ENCODE measurements at regions not wholly inside any gene's neighbourhood (a gene's known extent, or its start where the extent isn't known, plus 50 kb on each side); places are given as distances from the start of the nearest gene placed in this dataset.
A peak's percentile ranks its signal among the peaks of the same experiment; 100 is the strongest.

DNA sequence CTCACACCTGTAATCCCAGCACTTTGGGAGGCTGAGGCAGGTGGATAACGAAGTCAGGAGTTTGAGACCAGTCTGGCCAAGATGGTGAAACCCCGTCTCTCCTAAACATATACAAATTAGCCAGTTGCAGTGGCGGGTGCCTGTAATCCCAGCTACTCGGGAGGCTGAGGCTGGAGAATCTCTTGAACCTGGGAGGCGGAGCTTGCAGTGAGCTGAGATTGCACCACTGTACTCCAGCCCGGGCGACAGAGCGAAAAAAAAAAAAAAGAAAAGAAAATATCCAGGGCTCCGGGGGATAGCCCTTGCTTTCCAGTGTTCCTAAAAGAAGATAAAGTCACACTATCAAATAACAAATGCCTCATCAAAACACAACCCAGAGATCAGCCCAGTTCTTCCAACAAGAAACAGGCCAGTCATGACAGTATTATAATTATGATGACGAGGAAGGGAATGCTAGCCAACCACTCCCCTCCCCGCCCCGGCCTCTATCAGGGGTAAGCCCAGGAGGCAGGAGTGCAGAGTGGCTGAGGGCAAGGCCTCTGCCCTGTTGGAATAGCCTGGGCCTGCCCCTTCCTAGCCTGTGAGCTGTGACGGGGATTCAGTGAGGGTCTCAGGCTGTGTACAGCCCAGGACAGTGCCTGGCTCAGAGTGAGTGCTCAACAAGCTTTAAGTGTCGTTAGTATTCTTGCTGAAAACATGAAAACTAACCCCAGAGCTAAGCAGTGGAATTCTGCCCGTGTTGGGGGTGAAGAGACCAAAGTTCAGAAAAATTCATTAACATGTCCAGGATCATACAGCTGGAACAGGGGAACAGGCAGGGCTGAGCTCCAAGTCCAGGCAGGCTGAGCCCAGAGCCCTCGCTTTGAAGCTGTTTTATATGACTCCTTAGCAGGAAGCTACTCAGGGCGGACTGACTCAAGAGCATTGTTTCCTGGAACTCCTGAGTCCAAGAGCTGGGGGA lies 54.3 kb downstream of the FAM241B start:
- H3K27me3 Mint-ChIP-seq, result peaks cover 7% of the 10 kb centered on the region
- DNase-seq, result no peak
- H3K27ac Mint-ChIP-seq, result no peak overlapping the region
- no peaks in the 10 kb centered on the region for H3K4me1 Mint-ChIP-seq
- H3K36me3 Mint-ChIP-seq (ENCODE audit: low read depth), result no peaks in the 10 kb centered on the region
- H3K4me3 Mint-ChIP-seq, result no peak overlapping the region
- intact Hi-C loops (cut with micrococcal nuclease), result no loop called here
- no peaks in the 10 kb centered on the region for H3K9me3 Mint-ChIP-seq

- intact Hi-C loops (cut with micrococcal nuclease), result no loop called here
- DNase-seq, result no peak
- peaks cover 4% of the 10 kb centered on the region for H3K27me3 Mint-ChIP-seq
- no peak overlapping the region for H3K27ac Mint-ChIP-seq
- no peaks in the 10 kb centered on the region for H3K9me3 Mint-ChIP-seq
- no peak overlapping the region for H3K4me3 Mint-ChIP-seq
- no peaks in the 10 kb centered on the region for H3K4me1 Mint-ChIP-seq
- no peaks in the 10 kb centered on the region for H3K36me3 Mint-ChIP-seq (ENCODE audit: low read depth)
Measured at GRCh38 chr10:69684981-69685353, 54.9 kb downstream of the FAM241B start.

DNA sequence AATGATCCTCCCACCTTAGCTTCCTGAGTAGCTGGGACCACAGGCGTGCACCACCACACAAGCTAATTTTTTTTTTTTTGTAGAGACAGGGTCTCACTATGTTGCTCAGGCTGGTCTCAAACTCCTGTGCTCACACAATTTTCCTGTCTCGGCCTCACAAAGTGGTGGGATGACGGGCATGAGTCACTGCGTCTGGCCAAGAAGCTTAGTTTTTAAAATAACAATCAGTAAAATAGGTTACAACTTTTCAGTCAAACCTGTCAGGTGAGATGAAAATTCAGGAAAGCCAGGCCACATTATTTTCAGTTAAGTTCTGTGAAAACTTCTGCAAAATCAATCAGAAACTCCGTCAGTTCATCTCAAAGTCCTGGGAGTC lies 55.4 kb downstream of the FAM241B start:
- DNase-seq, result no peak
- intact Hi-C loops (cut with micrococcal nuclease), result no loop called here
- no peaks in the 10 kb centered on the region for H3K27me3 Mint-ChIP-seq

DNA sequence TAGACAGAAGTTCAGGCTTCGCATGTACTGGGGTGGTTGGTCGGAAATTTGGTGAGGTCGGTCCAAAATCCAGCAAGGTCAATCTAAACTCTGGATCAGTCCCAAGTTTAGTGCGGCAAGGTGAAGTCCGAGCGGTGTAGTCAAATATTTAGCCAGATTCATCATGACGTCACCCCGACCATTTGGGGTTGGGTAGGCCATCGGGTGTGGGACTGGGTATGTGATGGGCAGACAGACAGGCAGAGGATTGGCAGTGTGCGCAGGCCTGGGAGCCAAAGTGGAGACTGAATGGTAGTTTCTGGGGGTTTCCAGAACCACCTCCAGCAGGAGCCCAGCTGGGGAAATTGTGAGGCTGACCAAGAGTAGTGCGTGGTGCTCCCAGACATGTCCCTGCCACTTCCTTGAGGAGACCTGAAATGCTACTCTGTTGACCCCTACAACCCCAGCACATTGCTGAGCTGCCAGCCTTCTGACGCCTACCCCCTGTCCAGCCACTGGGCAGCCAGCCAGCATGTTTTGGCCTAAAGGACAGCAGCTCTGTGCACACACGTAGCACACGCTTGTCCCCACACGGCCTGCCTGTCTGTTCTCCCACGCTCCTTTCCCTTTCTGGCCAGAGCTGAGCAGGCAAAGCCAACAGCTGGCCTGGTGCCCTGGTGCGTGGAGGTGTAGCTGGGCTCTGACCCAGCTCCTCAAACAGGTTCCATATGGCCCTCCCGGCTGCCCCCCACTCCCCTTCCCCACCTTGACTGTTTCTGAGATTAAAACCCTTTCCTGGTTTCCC lies 55.9 kb downstream of the FAM241B start:
- Mint-ChIP-seq H3K9me3 (no peaks in the 10 kb centered on the region), H3K36me3 (ENCODE audit: low read depth) (no peaks in the 10 kb centered on the region), H3K4me3 (no peak overlapping the region), H3K4me1 (no peaks in the 10 kb centered on the region), H3K27ac (no peak overlapping the region), H3K27me3 (no peaks in the 10 kb centered on the region)
- intact Hi-C loops (cut with micrococcal nuclease), result no loop called here
- DNase-seq, result no peak

More for the DNA sequence above, 55.4 kb downstream of the FAM241B start:
- Mint-ChIP-seq H3K9me3 (no peaks in the 10 kb centered on the region), H3K36me3 (ENCODE audit: low read depth) (no peaks in the 10 kb centered on the region), H3K4me3 (no peak overlapping the region), H3K4me1 (no peaks in the 10 kb centered on the region), H3K27ac (no peak overlapping the region)

GRCh38 chr10:69686866-69687265 lies 56.8 kb downstream of the FAM241B start:
- no peak for DNase-seq
- Mint-ChIP-seq H3K4me1 (no peaks in the 10 kb centered on the region), H3K4me3 (no peak overlapping the region), H3K36me3 (ENCODE audit: low read depth) (no peaks in the 10 kb centered on the region), H3K27ac (no peak overlapping the region), H3K9me3 (no peaks in the 10 kb centered on the region), H3K27me3 (no peaks in the 10 kb centered on the region)
- intact Hi-C loops (cut with micrococcal nuclease), result no loop called here

- no peak for DNase-seq
- H3K4me1 Mint-ChIP-seq, result no peaks in the 10 kb centered on the region
- no peaks in the 10 kb centered on the region for H3K9me3 Mint-ChIP-seq
- no peak overlapping the region for H3K4me3 Mint-ChIP-seq
- H3K27ac Mint-ChIP-seq, result no peak overlapping the region
- H3K27me3 Mint-ChIP-seq, result no peaks in the 10 kb centered on the region
- intact Hi-C loops (cut with micrococcal nuclease), result no loop called here
- H3K36me3 Mint-ChIP-seq (ENCODE audit: low read depth), result no peaks in the 10 kb centered on the region
Measured at GRCh38 chr10:69687426-69687825, 57.4 kb downstream of the FAM241B start.

GRCh38 chr10:69692267-69692666 lies 62.2 kb downstream of the FAM241B start:
- Mint-ChIP-seq H3K4me3 (no peak overlapping the region), H3K36me3 (ENCODE audit: low read depth) (no peaks in the 10 kb centered on the region), H3K27ac (no peak overlapping the region), H3K4me1 (no peaks in the 10 kb centered on the region), H3K27me3 (peaks cover 3% of the 10 kb centered on the region), H3K9me3 (no peaks in the 10 kb centered on the region)
- DNase-seq, result no peak
- intact Hi-C loops (cut with micrococcal nuclease), result no loop called here

DNA sequence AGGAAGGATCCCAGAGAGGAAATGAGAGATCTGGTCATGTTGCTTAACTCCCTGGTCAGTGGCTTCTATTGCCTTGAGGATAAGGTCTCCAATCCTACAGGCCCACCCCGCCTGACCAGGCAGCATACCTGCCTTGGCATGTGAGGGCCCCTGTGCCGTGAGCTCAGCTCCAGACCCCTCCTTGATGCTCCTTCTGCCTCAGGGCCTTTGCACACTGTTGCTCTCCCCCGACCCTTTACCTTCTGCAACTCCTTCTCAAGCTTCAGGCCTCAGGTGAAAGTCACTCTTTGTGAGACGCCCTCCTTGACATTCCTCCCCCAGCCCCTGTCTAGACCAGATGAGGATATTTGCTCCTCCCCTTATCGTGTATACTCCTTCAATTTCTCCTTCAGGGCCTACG lies 62.8 kb downstream of the FAM241B start:
- peaks cover 3% of the 10 kb centered on the region for H3K27me3 Mint-ChIP-seq
- H3K4me3 Mint-ChIP-seq, result no peak overlapping the region
- no peak overlapping the region for H3K27ac Mint-ChIP-seq
- no peak for DNase-seq
- no peaks in the 10 kb centered on the region for H3K4me1 Mint-ChIP-seq
- no peaks in the 10 kb centered on the region for H3K36me3 Mint-ChIP-seq (ENCODE audit: low read depth)
- intact Hi-C loops (cut with micrococcal nuclease), result no loop called here
- H3K9me3 Mint-ChIP-seq, result no peaks in the 10 kb centered on the region

DNA sequence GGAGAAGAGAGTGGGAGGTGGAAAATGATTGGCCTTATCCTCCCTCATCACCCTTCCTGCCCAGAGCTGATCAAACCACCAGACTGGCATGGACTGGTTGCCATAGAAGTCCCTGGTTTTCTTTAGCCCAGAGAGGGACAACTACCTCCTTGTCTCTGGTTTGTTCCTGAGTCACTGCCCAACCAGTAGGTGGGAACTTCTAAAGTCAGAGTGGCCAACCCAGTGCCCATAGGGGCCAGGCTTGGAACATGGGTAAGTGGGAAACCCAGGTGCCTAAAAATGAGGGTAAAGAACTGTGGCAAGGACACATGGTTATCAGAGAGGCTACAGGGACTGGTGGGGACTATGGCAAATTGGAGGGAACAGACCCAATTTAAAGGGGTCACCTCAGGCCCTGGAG lies 63.8 kb downstream of the FAM241B start:
- Mint-ChIP-seq H3K27ac (no peak overlapping the region), H3K4me3 (no peak overlapping the region), H3K27me3 (peaks cover 5% of the 10 kb centered on the region), H3K4me1 (no peaks in the 10 kb centered on the region), H3K36me3 (ENCODE audit: low read depth) (no peaks in the 10 kb centered on the region), H3K9me3 (no peaks in the 10 kb centered on the region)
- no peak for DNase-seq
- intact Hi-C loops (cut with micrococcal nuclease), result no loop called here

GRCh38 chr10:69696073-69696731 lies 66.2 kb downstream of the FAM241B start:
- DNase-seq, result peak; percentile 68
- Mint-ChIP-seq H3K27ac (no peak overlapping the region), H3K27me3 (peaks cover 14% of the 10 kb centered on the region)

DNA sequence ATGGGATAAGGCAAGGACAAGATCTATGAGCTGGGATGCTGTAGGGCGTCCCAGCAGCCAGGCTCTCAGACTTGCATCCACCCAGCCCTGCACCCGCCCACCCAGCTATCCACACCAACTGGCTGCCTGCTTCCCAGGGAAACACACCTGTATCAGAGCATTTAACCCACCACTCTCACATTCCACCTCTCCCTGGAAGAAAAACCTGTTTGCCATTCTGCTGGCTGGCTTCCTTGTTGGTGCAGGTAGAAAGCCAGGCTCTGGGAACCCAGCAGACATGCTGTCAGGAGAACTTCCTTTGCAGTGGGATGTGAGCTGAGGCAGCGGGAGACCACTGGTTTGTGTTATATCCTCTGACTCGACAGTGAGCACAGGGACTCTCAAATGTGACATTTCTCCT lies 67.0 kb downstream of the FAM241B start:
- H3K36me3 Mint-ChIP-seq (ENCODE audit: low read depth), result no peaks in the 10 kb centered on the region
- H3K4me3 Mint-ChIP-seq, result no peak overlapping the region
- no peaks in the 10 kb centered on the region for H3K9me3 Mint-ChIP-seq
- H3K27ac Mint-ChIP-seq, result no peak overlapping the region
- H3K27me3 Mint-ChIP-seq, result peaks cover 14% of the 10 kb centered on the region
- intact Hi-C loops (cut with micrococcal nuclease), result no loop called here
- H3K4me1 Mint-ChIP-seq, result no peaks in the 10 kb centered on the region
- DNase-seq, result no peak

More at GRCh38 chr10:69696073-69696731, 66.2 kb downstream of the FAM241B start:
- Mint-ChIP-seq H3K9me3 (no peaks in the 10 kb centered on the region), H3K4me1 (no peaks in the 10 kb centered on the region), H3K4me3 (no peak overlapping the region), H3K36me3 (ENCODE audit: low read depth) (no peaks in the 10 kb centered on the region)
- intact Hi-C loops (cut with micrococcal nuclease), result no loop called here

GRCh38 chr10:69703256-69703655 lies 73.2 kb downstream of the FAM241B start:
- Mint-ChIP-seq H3K27me3 (peaks cover 41% of the 10 kb centered on the region), H3K4me1 (no peaks in the 10 kb centered on the region), H3K36me3 (ENCODE audit: low read depth) (no peaks in the 10 kb centered on the region), H3K4me3 (no peak overlapping the region), H3K9me3 (peaks cover 4% of the 10 kb centered on the region), H3K27ac (no peak overlapping the region)
- DNase-seq, result no peak
- intact Hi-C loops (cut with micrococcal nuclease), result no loop called here

DNA sequence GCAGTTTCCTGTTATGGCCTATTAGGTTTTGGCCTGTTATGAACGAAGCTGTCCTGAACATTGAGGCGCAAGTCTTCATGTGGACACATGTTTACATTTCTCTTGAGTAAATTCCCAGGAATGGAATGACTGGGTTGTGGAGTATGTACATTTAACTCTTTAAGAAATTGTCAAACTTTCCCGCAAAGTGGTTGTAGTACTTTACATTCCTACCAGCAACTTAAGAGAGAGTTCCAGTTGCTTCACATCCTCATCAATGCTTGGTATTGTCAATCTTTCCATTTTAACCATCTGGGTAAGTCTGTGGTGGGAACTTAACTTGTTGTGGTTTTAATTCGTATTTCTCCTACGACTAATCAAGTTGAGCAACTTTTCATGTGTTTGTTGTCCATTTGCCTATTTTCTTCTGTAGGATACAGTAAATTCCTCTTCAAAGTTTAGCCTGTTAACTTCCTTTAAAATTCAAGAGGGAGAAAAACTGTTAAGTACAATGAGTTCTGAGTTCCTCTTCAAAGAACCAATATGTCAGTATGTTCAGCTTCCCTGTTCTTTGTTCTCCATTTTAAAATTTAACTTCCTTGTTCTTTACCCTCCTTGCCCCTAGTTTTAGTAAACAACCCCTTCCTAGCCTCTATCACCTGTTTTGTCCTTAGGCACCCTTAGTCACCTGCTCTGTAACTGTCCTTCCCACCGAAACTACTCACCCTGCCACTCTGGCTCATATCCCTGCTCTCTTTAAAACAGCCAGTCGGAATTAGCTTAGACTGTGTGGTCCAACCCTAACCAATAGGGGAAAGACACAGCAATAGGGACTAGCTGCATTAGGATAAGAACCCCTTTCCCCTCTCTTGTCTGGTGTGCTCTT lies 74.0 kb downstream of the FAM241B start:
- no peak overlapping the region for H3K4me3 Mint-ChIP-seq
- peaks cover 39% of the 10 kb centered on the region for H3K27me3 Mint-ChIP-seq
- intact Hi-C loops (cut with micrococcal nuclease), result no loop called here
- H3K27ac Mint-ChIP-seq, result no peak overlapping the region
- no peaks in the 10 kb centered on the region for H3K4me1 Mint-ChIP-seq
- H3K9me3 Mint-ChIP-seq, result peaks cover 4% of the 10 kb centered on the region
- no peak for DNase-seq
- H3K36me3 Mint-ChIP-seq (ENCODE audit: low read depth), result no peaks in the 10 kb centered on the region

All from activated CD4-positive, alpha-beta T cell treated with anti-CD3 and anti-CD28 coated beads, Interleukin-2, amount 10 ng/mL, durations not matched to agents 24 days and 14 days (primary cell).